K562 (cell line): ENCODE measurements at regions not wholly inside any gene's neighbourhood (a gene's known extent, or its start where the extent isn't known, plus 50 kb on each side); places are given as distances from the start of the nearest gene placed in this dataset.

Experiments
- CEBPB ChIP-seq: fragments of 450-650 bp; IDR thresholded peaks from 2 replicates; pipeline ENCODE4 v1.6.1; 2016; ENCODE audit warnings: missing genetic modification characterization, missing compliant biosample characterization
- HMBOX1 ChIP-seq: sonication (generic); IDR thresholded peaks from 2 replicates; pipeline ENCODE4 v1.6.1; 2016
- ID3 ChIP-seq, 2 experiments: fragments of 250-450 bp in 1 of 2; fragments of 450-650 bp in 1 of 2; sonication (Bioruptor Pico) in 1 of 2; IDR thresholded peaks; 2 replicates each; pipeline versions ENCODE4 v1.6.1 to v1.8.0; 2016 to 2021; ENCODE audit warnings: mild to moderate bottlenecking in 2 of 2, moderate library complexity in 2 of 2, missing compliant biosample characterization in 1 of 2, missing genetic modification characterization in 1 of 2
- NFIC ChIP-seq: fragments of 450-650 bp; IDR thresholded peaks from 2 replicates; pipeline ENCODE4 v1.6.1; 2017; ENCODE audit warnings: mild to moderate bottlenecking, inconsistent platforms
- NR2C1 ChIP-seq, 2 experiments: fragments of 450-650 bp; IDR thresholded peaks; 2 replicates each; pipeline ENCODE4 v1.6.1; 2017; ENCODE audit warnings: mild to moderate bottlenecking in 2 of 2, antibody characterized with exemption in 1 of 2, inconsistent platforms in 1 of 2, missing compliant biosample characterization in 1 of 2, missing genetic modification characterization in 1 of 2
- PHB ChIP-seq: fragments of 250-450 bp; sonication (Bioruptor Pico); IDR thresholded peaks from 2 replicates; pipeline ENCODE4 v1.5.0; 2021
- POLR2AphosphoS5 ChIP-seq: IDR thresholded peaks from 2 replicates; pipeline ENCODE4 v1.6.1; 2011; ENCODE audit warnings: mild to moderate bottlenecking, low read depth, low read length, moderate library complexity; ENCODE audit not compliant: control insufficient read depth, insufficient read depth
- PRMT5 ChIP-seq: sonication (generic); formaldehyde crosslinking; IDR thresholded peaks from 2 replicates; pipeline ENCODE4 v1.5.0; 2020; ENCODE audit warnings: missing genetic modification reagents
- RBBP5 ChIP-seq: fragments of 200-600 bp; sonication (generic); IDR thresholded peaks from 2 replicates; pipeline ENCODE4 v1.6.1; 2012; ENCODE audit warnings: borderline replicate concordance, mild to moderate bottlenecking, low read length, control low read depth, inconsistent platforms; ENCODE audit not compliant: insufficient read depth, poor library complexity, severe bottlenecking
- RHOXF2B ChIP-seq: fragments of 250-450 bp; sonication (Bioruptor Pico); conservative IDR thresholded peaks from 2 replicates; pipeline ENCODE4 v1.5.1; 2021
- SAP30 ChIP-seq: fragments of 200-600 bp; sonication (generic); IDR thresholded peaks from 2 replicates; pipeline ENCODE4 v1.6.1; 2012; ENCODE audit warnings: borderline replicate concordance, low read depth, mild to moderate bottlenecking, moderate library complexity, low read length, control low read depth, inconsistent platforms; ENCODE audit not compliant: insufficient read depth, poor library complexity, severe bottlenecking
- ZNF75A ChIP-seq: fragments of 450-650 bp; formaldehyde crosslinking; IDR thresholded peaks from 2 replicates; pipeline ENCODE4 v1.4.0; 2020; ENCODE audit warnings: mild to moderate bottlenecking
- TF ChIP-seq, protein P1 (sequence below): IDR thresholded peaks from 2 replicates; pipeline ENCODE4 v1.6.1; 2016; ENCODE audit warnings: missing genetic modification characterization, missing compliant biosample characterization
- TF ChIP-seq, protein P2 (sequence below): fragments of 450-650 bp; IDR thresholded peaks from 2 replicates; pipeline ENCODE4 v1.7.1; 2018; ENCODE audit warnings: mild to moderate bottlenecking, low read depth; ENCODE audit not compliant: partially characterized antibody
- TF ChIP-seq, protein P3 (sequence below), 2 experiments: fragments of 150-350 bp in 1 of 2; IDR thresholded peaks; 2 replicates each; pipeline ENCODE4 v1.6.1; 2012 to 2016; ENCODE audit warnings: low read depth in 2 of 2, low read length in 2 of 2, mild to moderate bottlenecking in 1 of 2, moderate library complexity in 1 of 2

DNA sequence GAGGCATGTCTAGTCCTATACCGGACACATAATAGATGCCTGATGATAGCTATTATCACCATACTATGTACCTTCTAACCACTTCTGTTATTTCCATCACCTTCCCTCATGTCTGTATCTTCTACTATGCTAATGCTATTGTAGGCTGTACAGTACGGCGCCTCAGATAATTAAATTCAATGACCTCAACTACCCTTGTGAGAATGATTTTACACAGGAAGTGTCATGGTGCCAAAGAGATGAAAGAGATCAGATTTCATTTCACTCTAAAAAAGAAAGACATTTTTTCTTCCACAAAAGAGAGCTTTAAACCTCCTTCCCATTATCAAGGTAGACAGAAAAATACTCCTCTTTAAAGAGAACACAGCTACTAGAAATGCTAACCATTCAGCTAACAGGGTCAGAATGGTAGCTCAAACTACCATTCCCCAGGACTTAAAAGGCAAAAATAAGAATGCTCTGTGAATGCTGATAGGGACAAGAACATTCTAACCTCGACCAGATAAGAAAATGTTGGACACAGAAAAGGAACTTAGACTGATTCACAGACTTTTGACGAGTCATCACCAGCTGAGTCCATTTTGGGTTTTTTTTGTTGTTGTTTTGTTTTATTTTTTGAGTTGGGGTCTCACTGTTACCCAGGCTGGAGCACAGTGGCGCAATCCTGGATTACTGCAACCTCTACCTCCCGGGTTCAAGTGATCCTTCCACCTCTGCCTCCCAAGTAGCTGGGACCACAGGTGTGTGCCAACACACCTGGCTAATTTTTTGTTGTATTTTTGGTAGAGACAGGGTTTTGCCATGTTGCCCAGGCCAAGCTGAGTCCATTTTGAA, 99.2 kb upstream of the RAPGEF2 start (continued):
- TF ChIP-seq, protein P1, sequence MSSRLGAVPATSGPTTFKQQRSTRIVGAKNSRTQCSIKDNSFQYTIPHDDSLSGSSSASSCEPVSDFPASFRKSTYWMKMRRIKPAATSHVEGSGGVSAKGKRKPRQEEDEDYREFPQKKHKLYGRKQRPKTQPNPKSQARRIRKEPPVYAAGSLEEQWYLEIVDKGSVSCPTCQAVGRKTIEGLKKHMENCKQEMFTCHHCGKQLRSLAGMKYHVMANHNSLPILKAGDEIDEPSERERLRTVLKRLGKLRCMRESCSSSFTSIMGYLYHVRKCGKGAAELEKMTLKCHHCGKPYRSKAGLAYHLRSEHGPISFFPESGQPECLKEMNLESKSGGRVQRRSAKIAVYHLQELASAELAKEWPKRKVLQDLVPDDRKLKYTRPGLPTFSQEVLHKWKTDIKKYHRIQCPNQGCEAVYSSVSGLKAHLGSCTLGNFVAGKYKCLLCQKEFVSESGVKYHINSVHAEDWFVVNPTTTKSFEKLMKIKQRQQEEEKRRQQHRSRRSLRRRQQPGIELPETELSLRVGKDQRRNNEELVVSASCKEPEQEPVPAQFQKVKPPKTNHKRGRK (tag): no peak
- no peak for TF ChIP-seq RHOXF2B (CRISPR knock-in tag)
- TF ChIP-seq RBBP5: peak; percentile 62
- peak; percentile 99 for TF ChIP-seq HMBOX1
- peak; percentile 50; the same call in 1 of the 2 replicates for TF ChIP-seq NFIC
- peak; percentile 29; the same call in 1 of the 2 replicates for TF ChIP-seq NR2C1 (IDR thresholded peaks at IDR 0.05)
- no peak for TF ChIP-seq NR2C1 (tag; IDR thresholded peaks at IDR 0.05)
- TF ChIP-seq, protein P2, sequence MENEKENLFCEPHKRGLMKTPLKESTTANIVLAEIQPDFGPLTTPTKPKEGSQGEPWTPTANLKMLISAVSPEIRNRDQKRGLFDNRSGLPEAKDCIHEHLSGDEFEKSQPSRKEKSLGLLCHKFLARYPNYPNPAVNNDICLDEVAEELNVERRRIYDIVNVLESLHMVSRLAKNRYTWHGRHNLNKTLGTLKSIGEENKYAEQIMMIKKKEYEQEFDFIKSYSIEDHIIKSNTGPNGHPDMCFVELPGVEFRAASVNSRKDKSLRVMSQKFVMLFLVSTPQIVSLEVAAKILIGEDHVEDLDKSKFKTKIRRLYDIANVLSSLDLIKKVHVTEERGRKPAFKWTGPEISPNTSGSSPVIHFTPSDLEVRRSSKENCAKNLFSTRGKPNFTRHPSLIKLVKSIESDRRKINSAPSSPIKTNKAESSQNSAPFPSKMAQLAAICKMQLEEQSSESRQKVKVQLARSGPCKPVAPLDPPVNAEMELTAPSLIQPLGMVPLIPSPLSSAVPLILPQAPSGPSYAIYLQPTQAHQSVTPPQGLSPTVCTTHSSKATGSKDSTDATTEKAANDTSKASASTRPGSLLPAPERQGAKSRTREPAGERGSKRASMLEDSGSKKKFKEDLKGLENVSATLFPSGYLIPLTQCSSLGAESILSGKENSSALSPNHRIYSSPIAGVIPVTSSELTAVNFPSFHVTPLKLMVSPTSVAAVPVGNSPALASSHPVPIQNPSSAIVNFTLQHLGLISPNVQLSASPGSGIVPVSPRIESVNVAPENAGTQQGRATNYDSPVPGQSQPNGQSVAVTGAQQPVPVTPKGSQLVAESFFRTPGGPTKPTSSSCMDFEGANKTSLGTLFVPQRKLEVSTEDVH: no peak
- no peak for TF ChIP-seq ID3 (CRISPR knock-in tag; IDR thresholded peaks at IDR 0.05)
- TF ChIP-seq ID3 (tag; IDR thresholded peaks at IDR 0.05): peak; percentile 61; the same call in 1 of the 2 replicates
- TF ChIP-seq SAP30: no peak
- TF ChIP-seq, protein P3, sequence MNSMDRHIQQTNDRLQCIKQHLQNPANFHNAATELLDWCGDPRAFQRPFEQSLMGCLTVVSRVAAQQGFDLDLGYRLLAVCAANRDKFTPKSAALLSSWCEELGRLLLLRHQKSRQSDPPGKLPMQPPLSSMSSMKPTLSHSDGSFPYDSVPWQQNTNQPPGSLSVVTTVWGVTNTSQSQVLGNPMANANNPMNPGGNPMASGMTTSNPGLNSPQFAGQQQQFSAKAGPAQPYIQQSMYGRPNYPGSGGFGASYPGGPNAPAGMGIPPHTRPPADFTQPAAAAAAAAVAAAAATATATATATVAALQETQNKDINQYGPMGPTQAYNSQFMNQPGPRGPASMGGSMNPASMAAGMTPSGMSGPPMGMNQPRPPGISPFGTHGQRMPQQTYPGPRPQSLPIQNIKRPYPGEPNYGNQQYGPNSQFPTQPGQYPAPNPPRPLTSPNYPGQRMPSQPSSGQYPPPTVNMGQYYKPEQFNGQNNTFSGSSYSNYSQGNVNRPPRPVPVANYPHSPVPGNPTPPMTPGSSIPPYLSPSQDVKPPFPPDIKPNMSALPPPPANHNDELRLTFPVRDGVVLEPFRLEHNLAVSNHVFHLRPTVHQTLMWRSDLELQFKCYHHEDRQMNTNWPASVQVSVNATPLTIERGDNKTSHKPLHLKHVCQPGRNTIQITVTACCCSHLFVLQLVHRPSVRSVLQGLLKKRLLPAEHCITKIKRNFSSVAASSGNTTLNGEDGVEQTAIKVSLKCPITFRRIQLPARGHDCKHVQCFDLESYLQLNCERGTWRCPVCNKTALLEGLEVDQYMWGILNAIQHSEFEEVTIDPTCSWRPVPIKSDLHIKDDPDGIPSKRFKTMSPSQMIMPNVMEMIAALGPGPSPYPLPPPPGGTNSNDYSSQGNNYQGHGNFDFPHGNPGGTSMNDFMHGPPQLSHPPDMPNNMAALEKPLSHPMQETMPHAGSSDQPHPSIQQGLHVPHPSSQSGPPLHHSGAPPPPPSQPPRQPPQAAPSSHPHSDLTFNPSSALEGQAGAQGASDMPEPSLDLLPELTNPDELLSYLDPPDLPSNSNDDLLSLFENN (IDR thresholded peaks at IDR 0.05; ENCODE audit: low read depth in 2 of 2, low read length in 2 of 2): no peak
- TF ChIP-seq POLR2AphosphoS5: 0 out of 2 replicates have a peak, but pooled peaks have one; percentile 43
- no peak for TF ChIP-seq ZNF75A
- TF ChIP-seq PRMT5: no peak
- TF ChIP-seq PHB (CRISPR knock-in tag): no peak
- 0 out of 2 replicates have a peak, but pooled peaks have one; percentile 23 for TF ChIP-seq CEBPB
